Progenitor cell of endocrine pancreas (in vitro differentiated cells): ENCODE measurements at regions not wholly inside any gene's neighbourhood (a gene's known extent, or its start where the extent isn't known, plus 50 kb on each side); places are given as distances from the start of the nearest gene placed in this dataset.

Experiments
- DNase-seq: peaks from one replicate; pipeline ENCODE4 v3.0.0; 2021; ENCODE audit warnings: low spot score; ENCODE audit not compliant: unreplicated experiment
- H3K27ac Mint-ChIP-seq: 2 replicates; pipeline ENCODE4 v1.8.0; 2021; ENCODE audit warnings: mild to moderate bottlenecking, moderate library complexity, mixed read lengths
- H3K27me3 Mint-ChIP-seq: 2 replicates; pipeline ENCODE4 v1.8.0; 2021; ENCODE audit warnings: mixed read lengths
- H3K36me3 Mint-ChIP-seq: 2 replicates; pipeline ENCODE4 v1.8.0; 2022; ENCODE audit warnings: mixed read lengths; ENCODE audit not compliant: insufficient read depth
- H3K4me1 Mint-ChIP-seq: 2 replicates; pipeline ENCODE4 v1.8.0; 2021; ENCODE audit warnings: low read depth, mixed read lengths
- H3K4me3 Mint-ChIP-seq: 2 replicates; pipeline ENCODE4 v1.8.0; 2021; ENCODE audit warnings: low read depth, mild to moderate bottlenecking, moderate library complexity, mixed read lengths
- H3K9me3 Mint-ChIP-seq: 2 replicates; pipeline ENCODE4 v1.8.0; 2021; ENCODE audit warnings: low read depth, mixed read lengths
- TF ChIP-seq, protein P1 (sequence below): fragments of 200-600 bp; sonication (generic); IDR thresholded peaks from one replicate; pipeline ENCODE4 v1.5.0; 2021; ENCODE audit warnings: antibody characterized with exemption, mild to moderate bottlenecking; ENCODE audit not compliant: unreplicated experiment

DNA sequence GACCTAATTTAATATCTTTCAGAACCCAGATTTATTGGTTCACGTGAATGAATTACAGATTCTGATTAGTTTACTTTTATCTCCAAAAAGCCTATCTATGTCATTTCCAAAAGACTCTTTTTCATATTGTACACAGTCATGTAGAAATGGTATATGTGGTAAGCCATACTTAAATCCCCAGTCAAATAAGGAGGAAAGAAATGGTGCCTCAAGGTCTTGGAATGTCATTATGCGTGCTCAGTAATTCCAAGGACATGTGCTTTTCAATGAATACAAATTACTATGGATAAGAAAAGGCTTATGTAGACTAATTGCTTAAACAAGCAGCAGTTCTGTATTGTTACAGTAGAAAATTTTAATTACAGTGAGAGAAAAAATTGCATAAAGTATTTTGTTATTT is 64.1 kb upstream of the TYRP1 start:
- peaks cover 24% of the 10 kb centered on the region for H3K4me1 Mint-ChIP-seq
- H3K4me3 Mint-ChIP-seq, result no peak overlapping the region
- H3K27me3 Mint-ChIP-seq, result no peaks in the 10 kb centered on the region
- no peak for DNase-seq
- H3K36me3 Mint-ChIP-seq, result no peaks in the 10 kb centered on the region
- peaks cover 4% of the 10 kb centered on the region for H3K9me3 Mint-ChIP-seq
- TF ChIP-seq, protein P1, sequence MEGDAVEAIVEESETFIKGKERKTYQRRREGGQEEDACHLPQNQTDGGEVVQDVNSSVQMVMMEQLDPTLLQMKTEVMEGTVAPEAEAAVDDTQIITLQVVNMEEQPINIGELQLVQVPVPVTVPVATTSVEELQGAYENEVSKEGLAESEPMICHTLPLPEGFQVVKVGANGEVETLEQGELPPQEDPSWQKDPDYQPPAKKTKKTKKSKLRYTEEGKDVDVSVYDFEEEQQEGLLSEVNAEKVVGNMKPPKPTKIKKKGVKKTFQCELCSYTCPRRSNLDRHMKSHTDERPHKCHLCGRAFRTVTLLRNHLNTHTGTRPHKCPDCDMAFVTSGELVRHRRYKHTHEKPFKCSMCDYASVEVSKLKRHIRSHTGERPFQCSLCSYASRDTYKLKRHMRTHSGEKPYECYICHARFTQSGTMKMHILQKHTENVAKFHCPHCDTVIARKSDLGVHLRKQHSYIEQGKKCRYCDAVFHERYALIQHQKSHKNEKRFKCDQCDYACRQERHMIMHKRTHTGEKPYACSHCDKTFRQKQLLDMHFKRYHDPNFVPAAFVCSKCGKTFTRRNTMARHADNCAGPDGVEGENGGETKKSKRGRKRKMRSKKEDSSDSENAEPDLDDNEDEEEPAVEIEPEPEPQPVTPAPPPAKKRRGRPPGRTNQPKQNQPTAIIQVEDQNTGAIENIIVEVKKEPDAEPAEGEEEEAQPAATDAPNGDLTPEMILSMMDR, result no peak
- no peak overlapping the region for H3K27ac Mint-ChIP-seq

DNA sequence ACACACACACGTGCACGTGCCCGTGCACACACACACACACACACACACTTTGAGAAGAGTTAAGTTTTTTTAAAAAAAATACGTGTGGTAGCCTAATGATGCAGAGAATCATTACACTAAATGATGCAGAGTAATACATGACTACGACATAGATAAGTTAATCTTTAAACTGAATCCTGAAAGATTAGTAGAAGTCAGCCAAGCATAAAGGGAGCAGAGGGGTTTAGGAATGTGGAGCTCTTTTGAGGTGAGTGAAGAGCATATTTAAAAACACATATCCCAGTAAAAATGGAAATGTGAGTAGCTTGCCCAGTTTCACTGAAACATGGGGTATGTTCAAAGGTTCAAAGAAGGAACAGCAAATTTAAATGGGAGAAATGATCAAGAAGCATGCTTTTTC is 61.3 kb upstream of the TYRP1 start:
- TF ChIP-seq, protein P1, result no peak
- no peak overlapping the region for H3K27ac Mint-ChIP-seq
- H3K4me1 Mint-ChIP-seq, result peaks cover 27% of the 10 kb centered on the region
- H3K27me3 Mint-ChIP-seq, result no peaks in the 10 kb centered on the region
- peaks cover 4% of the 10 kb centered on the region for H3K9me3 Mint-ChIP-seq
- H3K36me3 Mint-ChIP-seq, result no peaks in the 10 kb centered on the region
- H3K4me3 Mint-ChIP-seq, result no peak overlapping the region
- DNase-seq, result no peak

DNA sequence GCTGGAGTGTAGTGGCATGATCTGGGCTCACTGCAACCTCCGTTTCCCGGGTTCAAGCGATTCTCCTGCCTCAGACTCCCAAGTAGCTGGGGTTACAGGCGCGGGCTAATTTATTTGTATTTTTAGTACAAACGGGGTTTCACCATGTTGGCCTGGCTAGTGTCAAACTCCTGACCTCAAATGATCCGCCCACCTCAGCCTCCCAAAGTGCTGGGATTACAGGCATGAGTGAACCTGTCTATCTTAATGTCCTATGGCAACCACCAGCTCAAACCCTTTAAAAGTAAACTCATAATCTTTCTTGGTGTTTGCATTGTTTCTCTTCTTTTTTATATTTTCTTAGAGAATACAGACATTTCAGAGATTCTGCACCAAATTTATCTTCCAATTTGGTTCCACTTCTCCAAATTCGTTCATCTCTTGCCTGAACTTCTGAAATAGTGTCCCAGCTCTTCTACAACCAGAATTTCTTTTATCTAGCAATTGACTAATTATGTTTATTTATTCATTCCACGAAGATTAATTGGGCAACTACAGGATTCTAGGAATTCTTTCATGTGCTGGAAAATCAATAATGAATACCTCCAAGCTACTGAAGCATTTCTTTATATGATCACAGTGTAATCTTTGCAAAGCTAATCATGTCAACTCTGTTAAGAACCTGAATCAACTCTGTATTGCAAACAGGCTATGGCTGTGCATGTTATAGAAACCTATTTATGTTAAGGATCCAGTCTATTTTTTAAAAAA is 60.0 kb upstream of the TYRP1 start:
- H3K9me3 Mint-ChIP-seq, result peaks cover 4% of the 10 kb centered on the region
- peak overlapping the region; percentile 25 for H3K27ac Mint-ChIP-seq
- H3K36me3 Mint-ChIP-seq, result no peaks in the 10 kb centered on the region
- TF ChIP-seq, protein P1, result no peak
- no peak overlapping the region for H3K4me3 Mint-ChIP-seq
- DNase-seq, result no peak
- H3K4me1 Mint-ChIP-seq, result peaks cover 27% of the 10 kb centered on the region
- no peaks in the 10 kb centered on the region for H3K27me3 Mint-ChIP-seq

DNA sequence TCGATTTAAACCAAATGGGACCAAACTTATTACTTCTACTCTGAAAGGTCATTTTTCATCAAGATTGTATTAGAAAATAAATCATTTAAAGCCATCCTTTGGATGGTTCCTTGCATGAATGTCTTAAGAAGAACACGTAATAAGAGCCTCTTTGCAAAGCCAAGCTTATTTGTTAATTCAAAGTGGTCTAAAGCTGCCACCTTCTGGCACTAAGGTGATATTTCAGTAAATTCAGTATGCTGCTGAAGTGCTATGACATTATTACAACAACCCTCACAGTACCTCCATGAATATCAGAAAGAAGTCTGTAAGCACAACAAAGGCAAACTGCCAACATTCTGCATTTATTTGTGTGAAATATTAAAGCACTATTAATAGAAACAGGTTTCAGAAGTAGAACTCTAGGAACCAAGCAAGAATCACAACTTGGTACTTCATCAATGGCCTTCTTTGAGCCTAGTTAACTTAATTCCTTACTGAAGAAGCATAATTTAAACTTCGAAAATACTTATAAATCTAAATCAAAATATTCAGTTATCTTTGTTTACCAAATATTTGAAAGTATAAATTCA is 53.1 kb upstream of the TYRP1 start:
- no peak for DNase-seq
- Mint-ChIP-seq H3K9me3 (no peaks in the 10 kb centered on the region), H3K4me1 (peaks cover 6% of the 10 kb centered on the region), H3K27me3 (no peaks in the 10 kb centered on the region), H3K36me3 (no peaks in the 10 kb centered on the region), H3K27ac (no peak overlapping the region), H3K4me3 (no peak overlapping the region)
- TF ChIP-seq, protein P1, result peak; percentile 77

DNA sequence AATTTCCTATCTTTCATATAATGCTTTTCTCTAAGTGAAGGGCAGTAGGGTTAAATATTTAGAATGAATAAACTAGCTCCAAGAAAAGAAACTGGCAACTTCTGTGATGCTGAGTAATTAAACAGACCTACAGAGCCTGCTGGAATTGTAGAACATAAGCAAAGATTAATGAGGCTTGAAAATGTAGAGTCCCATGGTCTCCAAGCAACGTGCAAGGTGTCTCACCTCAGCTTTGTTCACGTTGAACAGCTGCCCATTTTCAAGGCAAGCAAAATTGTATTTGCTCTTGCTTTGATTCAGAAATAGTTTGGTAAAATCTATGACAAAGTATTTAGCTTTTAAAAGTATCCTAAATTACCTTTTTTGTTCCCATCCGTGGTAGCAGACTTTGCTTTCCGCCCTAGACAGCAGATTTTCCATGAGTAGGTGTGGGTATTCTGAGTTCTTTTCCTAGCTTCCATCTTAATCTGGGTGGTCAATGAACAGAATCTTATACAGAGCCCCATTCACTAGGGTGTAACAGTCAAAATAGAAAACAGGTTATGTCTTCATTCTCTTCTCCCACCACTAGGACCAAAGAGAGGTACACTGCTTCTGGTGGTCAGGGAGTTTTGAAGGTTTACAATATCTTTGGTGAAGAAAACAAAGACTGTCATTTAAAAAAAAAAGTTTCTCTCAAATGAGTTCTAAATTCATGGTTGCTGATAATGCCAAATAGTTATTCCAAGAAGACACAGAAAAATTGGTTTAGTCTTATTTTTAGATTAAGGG is 52.1 kb upstream of the TYRP1 start:
- DNase-seq, result no peak
- H3K36me3 Mint-ChIP-seq, result no peaks in the 10 kb centered on the region
- H3K27me3 Mint-ChIP-seq, result no peaks in the 10 kb centered on the region
- TF ChIP-seq, protein P1, result no peak
- peaks cover 6% of the 10 kb centered on the region for H3K4me1 Mint-ChIP-seq
- peak overlapping the region; percentile 48 for H3K27ac Mint-ChIP-seq
- no peak overlapping the region for H3K4me3 Mint-ChIP-seq
- no peaks in the 10 kb centered on the region for H3K9me3 Mint-ChIP-seq
